Fibroblast of skin of left biceps (primary cell): ENCODE measurements at regions not wholly inside any gene's neighbourhood (a gene's known extent, or its start where the extent isn't known, plus 50 kb on each side); places are given as distances from the start of the nearest gene placed in this dataset.
A peak's percentile ranks its signal among the peaks of the same experiment; 100 is the strongest.
"Not testable (repeated sequence)": the region's sequence is repeated elsewhere in the genome, so short reads cannot be mapped to it uniquely, and the experiment has no call there.

Source experiments
- DNase-seq, 2 experiments: peaks; one replicate each; pipeline ENCODE4 v3.0.0-alpha.2; 2013; ENCODE audit warnings: low read depth in 2 of 2

- DNase-seq, result no peak
Observed at GRCh38 chr3:152581951-152582350, 253.0 kb upstream of the P2RY1 start.

DNA sequence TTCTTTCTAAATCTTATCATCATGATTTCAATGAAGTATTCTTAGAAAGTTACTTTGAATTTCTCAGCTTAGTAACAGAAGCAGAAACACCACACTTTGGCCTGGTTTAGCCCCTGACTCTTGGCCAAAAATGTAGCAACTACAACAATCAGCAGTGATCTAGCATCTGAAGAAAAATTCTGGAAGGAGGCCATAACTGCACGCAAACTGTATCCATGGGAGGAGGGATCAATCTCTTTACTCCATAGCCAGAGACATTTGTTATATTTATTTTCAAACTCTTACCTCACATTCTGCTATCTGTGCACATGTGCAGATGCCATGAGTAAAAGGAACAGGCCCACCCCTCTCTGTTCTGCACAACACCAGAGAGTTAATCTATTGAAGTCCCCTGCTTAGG, 251.0 kb upstream of the P2RY1 start:
- DNase-seq, result peak; percentile 21 to 24

DNA sequence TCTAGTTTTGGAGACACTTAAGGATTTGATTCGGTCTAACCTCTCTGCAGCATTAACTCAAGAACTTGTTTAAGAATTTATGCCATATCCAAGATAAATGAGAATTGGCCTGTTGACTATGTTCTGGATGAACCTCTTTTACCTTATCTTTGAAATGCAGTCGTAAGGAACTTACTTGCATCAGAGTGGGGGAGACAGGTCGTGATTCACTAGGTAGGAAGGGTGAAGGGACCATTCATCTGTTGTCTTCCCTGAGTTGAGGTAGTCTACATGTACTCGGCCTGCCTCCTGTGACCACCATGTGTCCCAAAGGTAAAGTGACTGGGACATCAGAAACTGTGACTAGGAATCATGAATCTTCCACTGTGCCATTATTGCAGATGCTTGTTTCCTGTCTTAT, 248.0 kb upstream of the P2RY1 start:
- DNase-seq, result no peak

- no peak for DNase-seq
Observed at GRCh38 chr3:152587861-152588260, 247.1 kb upstream of the P2RY1 start.

GRCh38 chr3:152589644-152590043, 245.3 kb upstream of the P2RY1 start:
- DNase-seq, result no peak

GRCh38 chr3:152591515-152591914, 243.4 kb upstream of the P2RY1 start:
- no peak for DNase-seq

- no peak for DNase-seq
Observed at GRCh38 chr3:152593242-152593641, 241.7 kb upstream of the P2RY1 start.

DNA sequence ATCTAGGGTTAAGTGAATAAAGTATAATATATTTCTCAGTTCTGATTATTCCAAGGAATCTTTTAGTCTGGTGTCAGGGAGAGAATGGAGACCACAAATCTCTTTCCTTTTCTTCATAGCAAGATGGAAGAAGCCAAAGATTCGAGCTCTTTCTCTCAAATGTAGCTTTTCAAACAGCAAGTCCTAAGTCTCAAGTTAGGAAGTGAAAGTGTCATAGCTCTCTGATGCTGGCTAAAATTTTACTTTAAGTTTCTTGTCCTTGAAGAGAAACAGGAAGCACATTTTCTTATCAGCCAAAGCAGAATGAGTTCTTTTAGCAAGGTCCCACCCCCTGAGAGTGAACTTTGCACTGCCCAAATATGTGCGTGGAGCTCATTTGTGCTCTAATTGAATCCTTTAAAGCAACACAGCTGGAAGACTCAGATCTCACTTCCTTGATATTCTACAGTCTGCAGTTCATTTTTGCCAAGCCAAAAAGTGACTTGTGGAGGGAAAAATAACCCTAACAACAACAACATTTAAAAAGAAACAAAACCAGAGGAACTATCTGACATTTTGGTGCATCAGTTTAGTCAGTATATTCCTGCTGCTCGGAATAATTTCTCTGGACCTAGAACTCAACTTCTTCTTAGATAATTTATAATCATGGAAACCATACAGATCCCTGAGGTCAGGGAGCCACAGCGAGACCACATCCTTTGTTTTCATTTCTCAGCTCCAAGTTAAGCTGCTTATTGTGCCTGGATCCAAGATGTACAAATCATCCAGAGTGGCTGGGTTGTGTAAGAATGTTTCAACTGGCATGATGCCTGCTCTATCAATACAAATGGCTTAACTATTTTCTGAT, 238.7 kb upstream of the P2RY1 start:
- DNase-seq, result peak; percentile 70 to 76

- DNase-seq, result not testable (repeated sequence)
Observed at GRCh38 chr3:152596832-152597231, 238.1 kb upstream of the P2RY1 start.

GRCh38 chr3:152606146-152606545, 228.8 kb upstream of the P2RY1 start:
- no peak for DNase-seq

DNA sequence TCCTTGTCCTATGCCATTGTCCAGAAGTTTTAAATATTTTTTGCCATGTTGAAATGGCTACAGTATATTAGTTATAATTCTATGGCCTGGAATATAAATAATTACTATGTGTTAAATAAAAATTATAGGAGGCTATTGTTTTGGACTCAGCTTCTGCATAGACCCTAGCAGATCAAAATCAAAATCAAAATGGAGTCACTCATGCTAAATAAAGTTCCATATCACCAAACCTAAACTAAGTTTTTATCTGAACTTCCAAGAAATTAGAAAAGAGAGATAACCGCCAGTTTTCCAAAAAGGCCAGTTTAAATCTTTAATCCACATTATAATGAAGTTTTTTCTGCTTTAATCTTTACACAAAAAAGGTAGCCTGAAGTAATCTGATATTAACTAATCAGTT, 227.8 kb upstream of the P2RY1 start:
- no peak for DNase-seq

DNA sequence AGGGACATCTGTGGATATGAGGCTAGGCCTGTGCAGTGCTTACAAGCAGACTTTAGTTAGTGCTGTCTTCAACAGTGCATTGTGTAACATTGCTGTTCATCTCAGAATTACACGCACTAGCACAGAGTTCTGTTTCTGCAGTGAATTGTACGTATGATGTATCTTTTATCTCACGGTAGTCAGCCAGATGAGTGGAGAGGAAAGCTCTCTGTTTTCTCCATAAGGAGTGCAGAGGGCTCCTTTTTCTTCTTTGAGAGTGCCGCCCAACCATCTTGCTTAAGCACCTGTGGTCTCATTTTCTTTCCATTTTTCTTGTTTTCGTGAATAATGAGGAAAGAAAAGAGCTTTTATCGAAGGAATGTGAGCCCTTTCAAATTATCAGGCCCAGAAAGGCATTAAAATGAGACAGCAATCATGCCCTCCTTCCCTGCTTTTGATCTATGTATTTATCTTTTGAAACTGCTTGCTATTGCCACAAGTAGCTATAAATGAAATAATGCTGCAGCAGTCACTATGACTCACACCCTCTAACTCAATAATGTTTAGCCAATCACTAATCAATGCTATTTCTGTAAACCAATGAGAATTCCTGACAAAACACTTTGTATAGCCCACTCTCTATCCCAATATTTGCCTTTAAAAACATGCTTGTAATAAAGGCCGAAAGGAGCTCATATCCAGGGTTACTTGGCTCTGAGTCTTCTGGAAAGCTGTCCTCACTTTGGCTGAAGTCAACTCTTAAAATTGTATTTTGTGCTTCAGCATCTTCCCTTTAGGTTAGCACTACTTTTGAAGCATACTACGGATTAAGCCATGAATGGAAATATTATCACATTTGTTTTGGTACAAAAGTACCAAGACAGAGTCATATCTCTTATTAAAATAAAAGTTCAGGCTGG, 226.0 kb upstream of the P2RY1 start:
- DNase-seq, result no peak

GRCh38 chr3:152609891-152610290, 225.0 kb upstream of the P2RY1 start:
- DNase-seq, result no peak

DNA sequence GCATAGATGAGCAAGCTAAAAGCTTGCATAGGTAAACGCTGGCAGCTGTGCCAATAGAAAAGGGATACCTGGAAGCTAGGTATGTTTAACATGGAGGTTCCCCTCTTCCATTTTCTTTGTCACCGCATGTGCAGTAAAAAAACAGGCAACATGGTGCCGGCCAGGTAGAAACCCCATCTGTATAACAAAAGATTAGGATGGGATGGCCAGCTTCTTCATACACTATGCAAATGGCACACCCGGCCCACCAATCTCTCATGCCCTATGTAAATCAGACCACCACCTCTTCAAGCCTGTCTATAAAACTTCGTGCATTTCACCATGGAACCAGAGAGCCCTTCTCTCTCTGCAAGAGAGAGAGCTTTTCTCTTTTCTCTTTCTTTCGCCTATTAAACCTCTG, 224.3 kb upstream of the P2RY1 start:
- DNase-seq, result no peak

- no peak for DNase-seq
Observed at GRCh38 chr3:152611905-152612304, 223.0 kb upstream of the P2RY1 start.

DNA sequence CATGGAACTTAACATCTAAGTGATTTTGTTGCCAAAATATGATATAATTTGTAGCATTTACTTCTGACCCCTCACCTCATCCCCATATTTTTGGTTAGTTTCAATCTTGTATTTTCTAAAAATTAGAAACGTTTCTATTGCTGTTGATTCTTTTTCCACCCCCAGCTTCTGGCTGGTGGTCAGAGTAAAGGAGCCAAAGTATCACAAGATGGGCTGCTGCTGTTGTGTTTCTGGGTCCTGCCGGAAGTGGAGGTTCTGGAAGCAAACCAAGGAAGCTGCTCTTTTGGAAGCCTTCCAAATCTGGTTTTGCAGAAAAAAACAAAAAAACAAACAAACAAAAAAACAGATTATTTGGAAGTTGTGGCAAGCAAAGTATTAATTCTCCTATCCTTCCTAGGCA, 221.1 kb upstream of the P2RY1 start:
- no peak for DNase-seq

DNA sequence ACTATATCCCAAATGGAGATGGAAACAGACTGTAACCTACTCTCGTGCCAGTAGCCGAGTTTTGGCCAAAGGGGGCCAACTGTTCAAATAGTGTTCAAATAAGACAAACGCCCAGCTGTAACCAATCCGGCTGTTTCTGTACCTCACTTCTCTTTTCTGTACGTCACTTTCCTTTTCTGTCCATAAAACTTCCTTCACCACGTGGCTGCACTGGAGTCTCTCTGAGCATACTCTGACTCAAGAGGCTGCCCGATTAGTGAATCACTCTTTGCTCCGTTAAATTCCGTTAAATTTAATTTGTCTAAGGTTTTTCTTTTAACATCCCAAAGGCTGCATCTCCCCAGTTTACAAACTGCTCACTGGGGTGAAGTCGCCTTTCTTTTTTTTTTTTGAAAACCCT, 219.2 kb upstream of the P2RY1 start:
- no peak for DNase-seq

- DNase-seq, result no peak
Observed at GRCh38 chr3:152617609-152618008, 217.3 kb upstream of the P2RY1 start.

- DNase-seq, result no peak
Observed at GRCh38 chr3:152618529-152618928, 216.4 kb upstream of the P2RY1 start.

- DNase-seq, result no peak
Observed at GRCh38 chr3:152619691-152620090, 215.2 kb upstream of the P2RY1 start.

- no peak for DNase-seq
Observed at GRCh38 chr3:152620395-152620794, 214.5 kb upstream of the P2RY1 start.

DNA sequence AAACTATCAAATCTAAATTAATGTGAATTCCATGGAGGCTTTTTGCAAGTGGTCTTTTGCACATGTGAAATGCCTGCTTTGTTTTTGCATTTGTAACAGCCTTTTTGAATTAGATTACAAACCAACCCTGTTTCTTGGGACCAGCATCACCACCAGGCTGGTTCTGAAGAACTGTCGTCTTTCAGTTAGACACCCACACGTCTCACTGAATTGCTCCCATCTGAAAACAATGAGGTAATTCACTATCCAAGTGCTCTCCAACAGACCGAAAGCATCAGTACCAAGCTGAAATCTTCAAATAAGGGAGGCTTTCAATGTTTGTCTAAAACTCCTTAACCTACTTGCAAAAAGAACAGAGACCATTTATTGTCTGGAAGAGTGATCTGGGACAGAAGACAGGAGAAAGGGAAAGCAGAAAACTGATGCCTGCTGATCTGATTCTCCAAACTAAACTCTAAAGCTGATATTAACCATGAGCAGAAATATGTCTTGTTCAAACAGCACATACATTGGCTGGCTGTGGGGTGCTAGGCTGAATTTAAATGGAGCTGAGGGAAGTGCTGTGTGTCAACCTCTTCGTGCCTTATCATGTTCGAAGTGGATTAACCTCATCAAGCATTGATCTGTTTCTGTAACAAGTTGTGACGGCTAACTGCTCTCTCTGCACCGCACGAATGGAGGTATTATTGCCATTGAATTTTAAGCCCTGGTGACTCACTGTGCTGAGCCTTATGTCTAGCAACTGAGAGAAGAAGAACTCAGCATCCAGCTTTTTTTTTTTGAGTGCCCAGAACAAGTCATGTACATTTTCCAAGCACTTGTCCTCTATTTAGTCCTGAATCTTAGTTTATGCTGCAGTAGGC, 213.7 kb upstream of the P2RY1 start:
- no peak for DNase-seq
